Upper lobe of left lung (tissue), 4 donors: ENCODE measurements at regions not wholly inside any gene's neighbourhood (a gene's known extent, or its start where the extent isn't known, plus 50 kb on each side); places are given as distances from the start of the nearest gene placed in this dataset.

ENCODE experiments used
- EP300 ChIP-seq, 4 donors: sonication (generic); formaldehyde crosslinking; IDR thresholded peaks; one replicate each; pipeline ENCODE4 v1.5.1; 2017; ENCODE audit warnings: antibody characterized with exemption in 4 of 4, control low read depth in 2 of 4
- TF ChIP-seq, protein P1 (sequence below), 6 experiments: fragments of 450-650 bp in 4 of 6; fragments of 200-600 bp in 2 of 6; sonication (generic) in 2 of 6; IDR thresholded peaks; one replicate each; pipeline ENCODE4 v1.5.1; 2016 to 2019; ENCODE audit warnings: antibody characterized with exemption in 6 of 6

DNA sequence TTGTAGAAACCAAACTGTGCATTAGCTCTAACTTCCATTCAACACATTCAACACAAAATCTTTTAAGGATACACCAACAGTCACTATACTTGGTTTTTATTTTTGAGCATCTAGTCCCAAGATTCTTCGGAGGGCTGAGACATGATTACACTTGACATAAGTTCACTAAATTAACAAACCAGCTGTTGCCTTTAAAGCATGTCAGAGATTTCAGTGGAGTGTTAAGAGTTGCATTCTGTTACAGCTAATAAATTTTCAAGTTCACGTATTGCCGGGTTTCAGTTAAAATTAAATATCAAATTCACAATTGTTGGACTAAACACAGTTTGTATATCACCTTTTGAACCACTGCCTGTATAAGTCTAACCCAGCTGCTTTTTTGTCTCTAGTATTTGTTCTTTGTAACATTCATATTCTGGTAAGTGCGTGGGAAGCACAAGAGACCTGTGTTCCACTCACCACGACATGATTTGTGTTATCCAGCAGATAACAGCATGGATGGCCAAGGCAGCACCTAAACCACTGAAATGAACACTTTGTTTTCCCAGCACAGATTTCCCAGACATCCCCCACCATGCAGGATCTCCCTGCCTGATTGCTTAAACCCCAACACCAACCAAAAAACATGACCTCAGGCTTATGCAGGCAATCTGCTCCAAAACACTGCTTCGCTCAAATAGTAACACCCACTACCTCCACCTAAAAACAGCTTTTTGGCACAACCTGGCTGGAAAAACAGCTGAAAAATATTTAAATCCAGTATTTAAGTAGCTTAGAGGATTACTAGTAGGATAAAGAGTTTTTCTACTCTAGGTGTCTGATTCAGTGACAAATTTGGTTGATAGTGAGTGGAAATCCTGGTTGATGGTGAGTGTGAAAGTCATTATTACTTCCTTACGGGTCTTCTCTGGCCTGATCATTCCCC is 286.5 kb upstream of the NT5E start:
- TF ChIP-seq, protein P1, sequence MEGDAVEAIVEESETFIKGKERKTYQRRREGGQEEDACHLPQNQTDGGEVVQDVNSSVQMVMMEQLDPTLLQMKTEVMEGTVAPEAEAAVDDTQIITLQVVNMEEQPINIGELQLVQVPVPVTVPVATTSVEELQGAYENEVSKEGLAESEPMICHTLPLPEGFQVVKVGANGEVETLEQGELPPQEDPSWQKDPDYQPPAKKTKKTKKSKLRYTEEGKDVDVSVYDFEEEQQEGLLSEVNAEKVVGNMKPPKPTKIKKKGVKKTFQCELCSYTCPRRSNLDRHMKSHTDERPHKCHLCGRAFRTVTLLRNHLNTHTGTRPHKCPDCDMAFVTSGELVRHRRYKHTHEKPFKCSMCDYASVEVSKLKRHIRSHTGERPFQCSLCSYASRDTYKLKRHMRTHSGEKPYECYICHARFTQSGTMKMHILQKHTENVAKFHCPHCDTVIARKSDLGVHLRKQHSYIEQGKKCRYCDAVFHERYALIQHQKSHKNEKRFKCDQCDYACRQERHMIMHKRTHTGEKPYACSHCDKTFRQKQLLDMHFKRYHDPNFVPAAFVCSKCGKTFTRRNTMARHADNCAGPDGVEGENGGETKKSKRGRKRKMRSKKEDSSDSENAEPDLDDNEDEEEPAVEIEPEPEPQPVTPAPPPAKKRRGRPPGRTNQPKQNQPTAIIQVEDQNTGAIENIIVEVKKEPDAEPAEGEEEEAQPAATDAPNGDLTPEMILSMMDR (IDR thresholded peaks at IDR 0.05), result no peak
- TF ChIP-seq EP300 (IDR thresholded peaks at IDR 0.05), result no peak
